Sigmoid colon (tissue), 4 donors: ENCODE measurements at regions not wholly inside any gene's neighbourhood (a gene's known extent, or its start where the extent isn't known, plus 50 kb on each side); places are given as distances from the start of the nearest gene placed in this dataset.

Experiments
- EP300 ChIP-seq, 4 donors: sonication (generic); formaldehyde crosslinking; IDR thresholded peaks; one replicate each; pipeline ENCODE4 v1.6.1; 2017; ENCODE audit warnings: antibody characterized with exemption in 4 of 4
- POLR2A ChIP-seq, 2 donors: fragments of 450-650 bp; IDR thresholded peaks; one replicate each; pipeline ENCODE4 v1.6.1; 2016; ENCODE audit warnings: antibody characterized with exemption in 2 of 2, mild to moderate bottlenecking in 2 of 2, moderate library complexity in 2 of 2
- POLR2AphosphoS5 ChIP-seq, 4 donors: sonication (generic); formaldehyde crosslinking; IDR thresholded peaks; one replicate each; pipeline ENCODE4 v1.6.1; 2017; ENCODE audit warnings: antibody characterized with exemption in 4 of 4
- TF ChIP-seq, protein P1 (sequence below), 4 experiments: fragments of 450-650 bp in 3 of 4; fragments of 200-600 bp in 1 of 4; IDR thresholded peaks; one replicate each; pipeline ENCODE4 v1.5.1; 2016 to 2019; ENCODE audit warnings: antibody characterized with exemption in 4 of 4, mild to moderate bottlenecking in 3 of 4, moderate library complexity in 2 of 4

DNA sequence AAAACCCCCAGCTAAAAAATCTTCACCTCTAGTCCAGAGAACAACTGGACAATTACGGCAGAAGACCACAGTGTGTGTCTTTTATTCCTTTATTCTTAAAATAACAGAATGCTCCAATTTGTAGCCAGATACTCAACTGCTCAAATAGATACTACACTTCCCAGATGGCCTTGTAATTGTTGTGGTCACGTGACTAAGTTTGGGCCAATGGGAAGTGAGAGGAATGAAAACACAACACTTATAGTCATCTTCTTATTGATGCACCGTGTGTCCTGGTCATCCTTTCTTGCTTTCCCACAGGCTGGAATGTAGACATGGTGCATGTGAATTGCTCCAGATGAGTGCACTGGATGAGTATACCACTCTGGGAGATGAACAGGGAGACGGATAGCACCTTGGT is 145.1 kb downstream of the CDC42EP3 start:
- TF ChIP-seq, protein P1, sequence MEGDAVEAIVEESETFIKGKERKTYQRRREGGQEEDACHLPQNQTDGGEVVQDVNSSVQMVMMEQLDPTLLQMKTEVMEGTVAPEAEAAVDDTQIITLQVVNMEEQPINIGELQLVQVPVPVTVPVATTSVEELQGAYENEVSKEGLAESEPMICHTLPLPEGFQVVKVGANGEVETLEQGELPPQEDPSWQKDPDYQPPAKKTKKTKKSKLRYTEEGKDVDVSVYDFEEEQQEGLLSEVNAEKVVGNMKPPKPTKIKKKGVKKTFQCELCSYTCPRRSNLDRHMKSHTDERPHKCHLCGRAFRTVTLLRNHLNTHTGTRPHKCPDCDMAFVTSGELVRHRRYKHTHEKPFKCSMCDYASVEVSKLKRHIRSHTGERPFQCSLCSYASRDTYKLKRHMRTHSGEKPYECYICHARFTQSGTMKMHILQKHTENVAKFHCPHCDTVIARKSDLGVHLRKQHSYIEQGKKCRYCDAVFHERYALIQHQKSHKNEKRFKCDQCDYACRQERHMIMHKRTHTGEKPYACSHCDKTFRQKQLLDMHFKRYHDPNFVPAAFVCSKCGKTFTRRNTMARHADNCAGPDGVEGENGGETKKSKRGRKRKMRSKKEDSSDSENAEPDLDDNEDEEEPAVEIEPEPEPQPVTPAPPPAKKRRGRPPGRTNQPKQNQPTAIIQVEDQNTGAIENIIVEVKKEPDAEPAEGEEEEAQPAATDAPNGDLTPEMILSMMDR (IDR thresholded peaks at IDR 0.05): no peak
- TF ChIP-seq EP300 (IDR thresholded peaks at IDR 0.05) (no peak), POLR2AphosphoS5 (IDR thresholded peaks at IDR 0.05) (no peak), POLR2A (IDR thresholded peaks at IDR 0.05) (no peak)
